ENCODE measurements at regions not wholly inside any gene's neighbourhood (a gene's known extent, or its start where the extent isn't known, plus 50 kb on each side); places are given as distances from the start of the nearest gene placed in this dataset.

GRCh38 chr5:68822796-68823195 is 271.0 kb upstream of the SLC30A5 start:
- no peak for ATAC-seq (ENCODE audit: low read depth)
- Histone ChIP-seq H3K36me3 (ENCODE audit: low read depth) (no peaks in the 10 kb centered on the region), H3K9me3 (ENCODE audit: severe bottlenecking) (no peaks in the 10 kb centered on the region), H3K4me3 (ENCODE audit: severe bottlenecking) (no peak overlapping the region), H3K4me1 (ENCODE audit: insufficient read depth, poor library complexity, severe bottlenecking) (no peaks in the 10 kb centered on the region), H3K27ac (ENCODE audit: poor library complexity, severe bottlenecking) (no peak overlapping the region), H3K27me3 (ENCODE audit: insufficient read depth, poor library complexity, severe bottlenecking) (peaks cover 4% of the 10 kb centered on the region)
- TF ChIP-seq CTCF (IDR thresholded peaks at IDR 0.05; ENCODE audit: poor library complexity, severe bottlenecking), result no peak
- DNase-seq (ENCODE audit: low spot score), result no peak

- DNase-seq (ENCODE audit: low spot score), result no peak
- no peak overlapping the region for H3K4me3 ChIP-seq (ENCODE audit: severe bottlenecking)
- peaks cover 4% of the 10 kb centered on the region for H3K27me3 ChIP-seq (ENCODE audit: insufficient read depth, poor library complexity, severe bottlenecking)
- no peaks in the 10 kb centered on the region for H3K36me3 ChIP-seq (ENCODE audit: low read depth)
- H3K4me1 ChIP-seq (ENCODE audit: insufficient read depth, poor library complexity, severe bottlenecking), result no peaks in the 10 kb centered on the region
- no peaks in the 10 kb centered on the region for H3K9me3 ChIP-seq (ENCODE audit: severe bottlenecking)
- no peak for ATAC-seq (ENCODE audit: low read depth)
- H3K27ac ChIP-seq (ENCODE audit: poor library complexity, severe bottlenecking), result no peak overlapping the region
- TF ChIP-seq CTCF (IDR thresholded peaks at IDR 0.05; ENCODE audit: poor library complexity, severe bottlenecking), result no peak
Measured at GRCh38 chr5:68823301-68823700, 270.5 kb upstream of the SLC30A5 start.

- Histone ChIP-seq H3K27me3 (ENCODE audit: insufficient read depth, poor library complexity, severe bottlenecking) (peaks cover 1% of the 10 kb centered on the region), H3K9me3 (ENCODE audit: severe bottlenecking) (no peaks in the 10 kb centered on the region), H3K4me1 (ENCODE audit: insufficient read depth, poor library complexity, severe bottlenecking) (no peaks in the 10 kb centered on the region), H3K27ac (ENCODE audit: poor library complexity, severe bottlenecking) (no peak overlapping the region), H3K4me3 (ENCODE audit: severe bottlenecking) (no peak overlapping the region), H3K36me3 (ENCODE audit: low read depth) (no peaks in the 10 kb centered on the region)
- no peak for ATAC-seq (ENCODE audit: low read depth)
- no peak for TF ChIP-seq CTCF (IDR thresholded peaks at IDR 0.05; ENCODE audit: poor library complexity, severe bottlenecking)
- no peak for DNase-seq (ENCODE audit: low spot score)
Measured at GRCh38 chr5:68830377-68830898, 263.4 kb upstream of the SLC30A5 start.

- no peak for TF ChIP-seq CTCF (IDR thresholded peaks at IDR 0.05; ENCODE audit: poor library complexity, severe bottlenecking)
Measured at GRCh38 chr5:68834491-68834981, 259.3 kb upstream of the SLC30A5 start.

GRCh38 chr5:68838157-68838718 is 255.6 kb upstream of the SLC30A5 start:
- Histone ChIP-seq H3K4me3 (ENCODE audit: severe bottlenecking) (no peak overlapping the region), H3K4me1 (ENCODE audit: insufficient read depth, poor library complexity, severe bottlenecking) (no peaks in the 10 kb centered on the region), H3K9me3 (ENCODE audit: severe bottlenecking) (no peaks in the 10 kb centered on the region), H3K27me3 (ENCODE audit: insufficient read depth, poor library complexity, severe bottlenecking) (no peaks in the 10 kb centered on the region), H3K27ac (ENCODE audit: poor library complexity, severe bottlenecking) (no peak overlapping the region), H3K36me3 (ENCODE audit: low read depth) (no peaks in the 10 kb centered on the region)
- TF ChIP-seq CTCF (IDR thresholded peaks at IDR 0.05; ENCODE audit: poor library complexity, severe bottlenecking), result no peak
- DNase-seq (ENCODE audit: low spot score) (no peak), ATAC-seq (ENCODE audit: low read depth) (no peak)

More at GRCh38 chr5:68834491-68834981, 259.3 kb upstream of the SLC30A5 start:
- Histone ChIP-seq H3K4me3 (ENCODE audit: severe bottlenecking) (no peak overlapping the region), H3K27ac (ENCODE audit: poor library complexity, severe bottlenecking) (no peak overlapping the region), H3K27me3 (ENCODE audit: insufficient read depth, poor library complexity, severe bottlenecking) (no peaks in the 10 kb centered on the region), H3K4me1 (ENCODE audit: insufficient read depth, poor library complexity, severe bottlenecking) (no peaks in the 10 kb centered on the region), H3K36me3 (ENCODE audit: low read depth) (no peaks in the 10 kb centered on the region), H3K9me3 (ENCODE audit: severe bottlenecking) (no peaks in the 10 kb centered on the region)
- ATAC-seq (ENCODE audit: low read depth) (no peak), DNase-seq (ENCODE audit: low spot score) (no peak)
